IMR-90 (cell line): ENCODE measurements at regions not wholly inside any gene's neighbourhood (a gene's known extent, or its start where the extent isn't known, plus 50 kb on each side); places are given as distances from the start of the nearest gene placed in this dataset.

Source experiments
- ATAC-seq: fragments of 200-7000 bp; cut with Tn5 transposase; 2 replicates; pipeline ENCODE4 v1.9.1; 2020; ENCODE audit warnings: low read depth, mild to moderate bottlenecking, moderate library complexity
- BruUV-seq: library from RNA; stranded (reverse); fragments of 400-500 nt; replicated peaks from 2 replicates; lab custom pipeline; 2021; lab: Mats Ljungman, UMichigan
- CTCF ChIA-PET: fragments of 300-600 bp; formaldehyde crosslinking; extraction: SDS; loops from one replicate; lab custom pipeline; 2021; ENCODE audit warnings: antibody characterized with exemption; lab: Yijun Ruan, JAX
- POLR2A ChIA-PET: fragments of 300-600 bp; sonication (Branson Sonifier 250); formaldehyde crosslinking; loops from one replicate; lab custom pipeline; 2022; ENCODE audit warnings: antibody characterized with exemption; ENCODE audit not compliant: unreplicated experiment; lab: Charles Lee
- DNase-seq: peaks from one replicate; pipeline ENCODE4 v3.0.0; 2013
- H2AFZ ChIP-seq: replicated peaks from 2 replicates; pipeline ENCODE3; 2013; ENCODE audit warnings: low read length, mild to moderate bottlenecking; ENCODE audit not compliant: poor library complexity
- H2AK5ac ChIP-seq: 2 replicates; pipeline ENCODE4 v1.6.1; 2013; ENCODE audit warnings: low read depth, low read length, inconsistent platforms
- H2AK9ac ChIP-seq: replicated peaks from 2 replicates; pipeline ENCODE3; 2013; ENCODE audit warnings: mild to moderate bottlenecking, low read depth, low read length, moderate library complexity; ENCODE audit not compliant: poor library complexity
- H2BK120ac ChIP-seq: 2 replicates; pipeline ENCODE4 v1.6.1; 2013; ENCODE audit warnings: low read depth, low read length, inconsistent platforms
- H2BK15ac ChIP-seq: 3 replicates; pipeline ENCODE4 v1.6.1; 2013; ENCODE audit warnings: low read depth, low read length, inconsistent platforms
- H2BK20ac ChIP-seq: 2 replicates; pipeline ENCODE4 v1.6.1; 2013; ENCODE audit warnings: low read depth, mild to moderate bottlenecking, inconsistent platforms, low read length, moderate library complexity
- H2BK5ac ChIP-seq: 2 replicates; pipeline ENCODE4 v1.6.1; 2013; ENCODE audit warnings: mild to moderate bottlenecking, low read depth, low read length, inconsistent platforms; ENCODE audit not compliant: poor library complexity, severe bottlenecking
- H3K14ac ChIP-seq: replicated peaks from 2 replicates; pipeline ENCODE4 v1.6.1; 2013; ENCODE audit warnings: low read depth, low read length, inconsistent platforms
- H3K18ac ChIP-seq: 2 replicates; pipeline ENCODE4 v1.6.1; 2013; ENCODE audit warnings: low read depth, low read length, control low read depth
- H3K23ac ChIP-seq: 2 replicates; pipeline ENCODE4 v1.6.1; 2013; ENCODE audit warnings: low read depth, low read length, inconsistent platforms
- H3K27ac ChIP-seq: 2 replicates; pipeline ENCODE4 v1.5.1; 2013; ENCODE audit warnings: mild to moderate bottlenecking, control low read depth, low read length; ENCODE audit not compliant: insufficient read depth
- H3K27me3 ChIP-seq: 2 replicates; pipeline ENCODE4 v1.6.1; 2013; ENCODE audit warnings: low read length; ENCODE audit not compliant: control insufficient read depth, insufficient read depth
- H3K36me3 ChIP-seq: 2 replicates; pipeline ENCODE4 v1.6.1; 2013; ENCODE audit warnings: low read length, mixed read lengths; ENCODE audit not compliant: control insufficient read depth, insufficient read depth
- H3K4ac ChIP-seq: 2 replicates; pipeline ENCODE4 v1.6.1; 2013; ENCODE audit warnings: low read depth, low read length, inconsistent platforms
- H3K4me1 ChIP-seq: 2 replicates; pipeline ENCODE4 v1.6.1; 2013; ENCODE audit warnings: low read length, mixed read lengths; ENCODE audit not compliant: control insufficient read depth, insufficient read depth
- H3K4me2 ChIP-seq: 2 replicates; pipeline ENCODE4 v1.6.1; 2013; ENCODE audit warnings: low read depth, mild to moderate bottlenecking, control low read depth, low read length, moderate library complexity
- H3K4me3 ChIP-seq: 2 replicates; pipeline ENCODE4 v1.5.1; 2013; ENCODE audit warnings: low read depth, mild to moderate bottlenecking, control low read depth, low read length, moderate library complexity; ENCODE audit not compliant: insufficient read depth
- H3K56ac ChIP-seq: 2 replicates; pipeline ENCODE4 v1.6.1; 2013; ENCODE audit warnings: low read length, inconsistent platforms; ENCODE audit not compliant: insufficient read depth; ENCODE audit errors: extremely low read depth
- H3K79me1 ChIP-seq, 2 experiments: 2 replicates each; pipeline ENCODE4 v1.6.1; 2013; ENCODE audit warnings: low read length in 2 of 2, inconsistent platforms in 1 of 2, low read depth in 1 of 2
- H3K9ac ChIP-seq: 2 replicates; pipeline ENCODE4 v1.6.1; 2013; ENCODE audit warnings: low read depth, low read length, control low read depth
- H3K9me1 ChIP-seq: 2 replicates; pipeline ENCODE4 v1.6.1; 2013; ENCODE audit warnings: low read length, inconsistent platforms; ENCODE audit not compliant: insufficient read depth
- H3K9me3 ChIP-seq: 2 replicates; pipeline ENCODE4 v1.6.1; 2013; ENCODE audit warnings: low read length; ENCODE audit not compliant: control insufficient read depth, insufficient read depth
- H4K20me1 ChIP-seq: 2 replicates; pipeline ENCODE4 v1.6.1; 2013; ENCODE audit warnings: low read length, inconsistent platforms; ENCODE audit not compliant: insufficient read depth
- H4K5ac ChIP-seq: 2 replicates; pipeline ENCODE4 v1.6.1; 2013; ENCODE audit warnings: mild to moderate bottlenecking, low read depth, low read length, control low read depth
- H4K8ac ChIP-seq, 2 experiments: 2 replicates each; pipeline ENCODE4 v1.6.1; 2013; ENCODE audit warnings: low read depth in 2 of 2, low read length in 2 of 2, control low read depth in 1 of 2, inconsistent platforms in 1 of 2
- H4K91ac ChIP-seq: 2 replicates; pipeline ENCODE4 v1.6.1; 2013; ENCODE audit warnings: low read depth, low read length, inconsistent platforms; ENCODE audit not compliant: insufficient read depth
- BHLHE40 ChIP-seq: fragments of 150-350 bp; IDR thresholded peaks from 2 replicates; pipeline ENCODE4 v1.6.1; 2016; ENCODE audit warnings: mild to moderate bottlenecking, low read depth, low read length
- CHD1 ChIP-seq: IDR thresholded peaks from 2 replicates; pipeline ENCODE4 v1.6.1; 2012; ENCODE audit warnings: low read depth, low read length, improper control_type of control experiment
- MAFK ChIP-seq: IDR thresholded peaks from 2 replicates; pipeline ENCODE4 v1.6.1; 2012; ENCODE audit warnings: low read depth, low read length, improper control_type of control experiment
- RFX5 ChIP-seq: IDR thresholded peaks from 2 replicates; pipeline ENCODE4 v1.8.0; 2012; ENCODE audit warnings: low read depth, mild to moderate bottlenecking, low read length, moderate library complexity
- SMC3 ChIP-seq: fragments of 150-350 bp; IDR thresholded peaks from 2 replicates; pipeline ENCODE4 v1.6.1; 2016; ENCODE audit warnings: low read depth, mild to moderate bottlenecking, antibody characterized with exemption, low read length, moderate library complexity
- WGBS, 2 experiments: methylation state at CpG; one replicate each; pipeline versions ENCODE4 v1.1.5 to v1.1.7; 2013; ENCODE audit warnings: missing lambda C conversion rate in 2 of 2; ENCODE audit not compliant: insufficient read length in 1 of 2; ENCODE audit errors: extremely low coverage in 2 of 2; 5-methylcytosine and 5-hydroxymethylcytosine counted together
- dilution Hi-C: fragments of 300-500 bp; cut with HindIII; formaldehyde crosslinking; loops from one replicate; pipeline ENCODE4 v1.14.3; 2018; ENCODE audit warnings: low sequenced_read_pairs; ENCODE audit not compliant: unreplicated experiment
- in situ Hi-C: fragments of 300-500 bp; cut with MboI; formaldehyde crosslinking; loops from 3 replicates; pipeline ENCODE4 v1.14.3; 2019; ENCODE audit warnings: low sequenced_read_pairs, inconsistent platforms, mixed read lengths
- intact Hi-C: fragments of 100-400 bp; cut with micrococcal nuclease; formaldehyde crosslinking; loops from 2 replicates; pipeline ENCODE4 v1.10.0; 2022

- in situ Hi-C loops (no loop called here), intact Hi-C loops (no loop called here), dilution Hi-C loops (no loop called here)
- H4K8ac ChIP-seq = no peak overlapping the region
- H2AK9ac ChIP-seq = no peak overlapping the region
- H3K9ac ChIP-seq = no peak overlapping the region
- peaks cover 2% of the 10 kb centered on the region; the same call in 1 of the 2 replicates for H3K9me3 ChIP-seq
- no peak overlapping the region for H3K27ac ChIP-seq
- H3K79me1 ChIP-seq = no peaks in the 10 kb centered on the region
- H3K14ac ChIP-seq = no peak overlapping the region
- H2BK15ac ChIP-seq = no peak overlapping the region
- no peak overlapping the region for H2BK20ac ChIP-seq
- no peaks in the 10 kb centered on the region for H3K9me1 ChIP-seq
- BruUV-seq = no TSS peak
- no peak overlapping the region for H3K4me2 ChIP-seq
- H3K23ac ChIP-seq = no peak overlapping the region
- no peak overlapping the region for H3K4ac ChIP-seq
- ChIA-PET CTCF (no interaction called here), POLR2A (no interaction called here)
- H3K36me3 ChIP-seq = no peaks in the 10 kb centered on the region
- H2BK5ac ChIP-seq = no peak overlapping the region
- no peak overlapping the region for H3K56ac ChIP-seq
- H2BK120ac ChIP-seq = no peak overlapping the region
- H4K20me1 ChIP-seq = no peaks in the 10 kb centered on the region
- H2AK5ac ChIP-seq = no peak overlapping the region
- no peak overlapping the region for H4K5ac ChIP-seq
- no peak overlapping the region for H3K18ac ChIP-seq
- no peaks in the 10 kb centered on the region for H3K4me1 ChIP-seq
- H3K4me3 ChIP-seq = no peak overlapping the region
- no peak for TF ChIP-seq MAFK
- TF ChIP-seq CHD1 = no peak
- no peak for TF ChIP-seq RFX5
- no peak for TF ChIP-seq BHLHE40
- TF ChIP-seq SMC3 = no peak
- 52% methylated on average over 2 of the region's 4 CpGs; no CpG with 5 or more reads in 1 of the 2 experiments for WGBS, 2 experiments
- H4K91ac ChIP-seq = no peak overlapping the region
- no peak for ATAC-seq
- H2AFZ ChIP-seq = no peak overlapping the region
- H3K27me3 ChIP-seq = no peaks in the 10 kb centered on the region
- no peak for DNase-seq
Observed at GRCh38 chr5:25416960-25417359, 772.2 kb upstream of the CDH10 start.
